ENCODE measurements at regions not wholly inside any gene's neighbourhood (a gene's known extent, or its start where the extent isn't known, plus 50 kb on each side); places are given as distances from the start of the nearest gene placed in this dataset.

- Mint-ChIP-seq H3K4me1 (ENCODE audit: low read depth) (peaks cover 10% of the 10 kb centered on the region), H3K36me3 (ENCODE audit: insufficient read depth) (peaks cover 1% of the 10 kb centered on the region), H3K9me3 (ENCODE audit: low read depth) (no peaks in the 10 kb centered on the region), H3K27ac (no peak overlapping the region), H3K4me3 (ENCODE audit: low read depth) (no peak overlapping the region), H3K27me3 (peaks cover 6% of the 10 kb centered on the region)
- DNase-seq (ENCODE audit: low spot score, unreplicated experiment): no peak
- TF ChIP-seq CTCF (IDR thresholded peaks at IDR 0.05; ENCODE audit: unreplicated experiment): no peak
Observed at GRCh38 chr12:124175704-124176103, 119.2 kb upstream of the RFLNA start.

GRCh38 chr12:124177276-124177950 is 117.5 kb upstream of the RFLNA start:
- peaks cover 1% of the 10 kb centered on the region for H3K36me3 Mint-ChIP-seq (ENCODE audit: insufficient read depth)
- no peak overlapping the region for H3K27ac Mint-ChIP-seq

GRCh38 chr12:124177951-124178316 is 117.0 kb upstream of the RFLNA start:
- Mint-ChIP-seq H3K9me3 (ENCODE audit: low read depth) (no peaks in the 10 kb centered on the region), H3K27ac (no peak overlapping the region), H3K4me3 (ENCODE audit: low read depth) (no peak overlapping the region), H3K4me1 (ENCODE audit: low read depth) (peaks cover 14% of the 10 kb centered on the region), H3K36me3 (ENCODE audit: insufficient read depth) (peaks cover 1% of the 10 kb centered on the region), H3K27me3 (peaks cover 6% of the 10 kb centered on the region)
- TF ChIP-seq CTCF (IDR thresholded peaks at IDR 0.05; ENCODE audit: unreplicated experiment): no peak
- DNase-seq (ENCODE audit: low spot score, unreplicated experiment): no peak

More at GRCh38 chr12:124177276-124177950, 117.5 kb upstream of the RFLNA start:
- H3K4me3 Mint-ChIP-seq (ENCODE audit: low read depth): no peak overlapping the region
- no peaks in the 10 kb centered on the region for H3K9me3 Mint-ChIP-seq (ENCODE audit: low read depth)
- TF ChIP-seq CTCF (IDR thresholded peaks at IDR 0.05; ENCODE audit: unreplicated experiment): no peak
- peaks cover 10% of the 10 kb centered on the region for H3K4me1 Mint-ChIP-seq (ENCODE audit: low read depth)
- DNase-seq (ENCODE audit: low spot score, unreplicated experiment): no peak
- peaks cover 6% of the 10 kb centered on the region for H3K27me3 Mint-ChIP-seq

GRCh38 chr12:124179936-124180607 is 114.8 kb upstream of the RFLNA start:
- H3K4me3 Mint-ChIP-seq (ENCODE audit: low read depth): no peak overlapping the region
- peaks cover 1% of the 10 kb centered on the region for H3K36me3 Mint-ChIP-seq (ENCODE audit: insufficient read depth)
- no peak for TF ChIP-seq CTCF (IDR thresholded peaks at IDR 0.05; ENCODE audit: unreplicated experiment)
- H3K9me3 Mint-ChIP-seq (ENCODE audit: low read depth): peaks cover 3% of the 10 kb centered on the region
- H3K27me3 Mint-ChIP-seq: peaks cover 3% of the 10 kb centered on the region
- H3K27ac Mint-ChIP-seq: no peak overlapping the region
- peaks cover 23% of the 10 kb centered on the region for H3K4me1 Mint-ChIP-seq (ENCODE audit: low read depth)
- no peak for DNase-seq (ENCODE audit: low spot score, unreplicated experiment)

DNA sequence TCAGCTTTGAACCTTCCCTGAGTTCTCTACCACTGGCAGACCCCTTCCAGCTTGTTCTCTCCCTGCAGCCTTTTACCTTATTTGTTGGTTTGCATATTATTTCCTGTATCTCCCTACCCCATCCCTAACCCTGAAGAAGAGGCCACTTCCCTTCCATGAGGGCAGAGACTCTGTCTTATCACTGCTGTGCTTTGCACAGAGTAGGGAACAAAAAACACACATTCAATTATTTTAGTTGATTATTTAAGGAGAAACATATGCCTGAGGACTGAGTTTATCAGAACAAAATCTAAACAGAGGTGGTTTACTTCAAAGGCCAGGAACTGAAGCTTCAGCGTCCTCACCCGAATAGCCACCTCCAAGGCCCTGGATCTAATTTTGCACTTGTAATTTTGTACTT is 111.7 kb upstream of the RFLNA start:
- peaks cover 34% of the 10 kb centered on the region for H3K4me1 Mint-ChIP-seq (ENCODE audit: low read depth)
- H3K36me3 Mint-ChIP-seq (ENCODE audit: insufficient read depth): peaks cover 1% of the 10 kb centered on the region
- peaks cover 2% of the 10 kb centered on the region for H3K27me3 Mint-ChIP-seq
- peak overlapping the region; percentile 77 for H3K27ac Mint-ChIP-seq
- H3K4me3 Mint-ChIP-seq (ENCODE audit: low read depth): no peak overlapping the region
- TF ChIP-seq CTCF (IDR thresholded peaks at IDR 0.05; ENCODE audit: unreplicated experiment): no peak
- peaks cover 3% of the 10 kb centered on the region for H3K9me3 Mint-ChIP-seq (ENCODE audit: low read depth)
- no peak for DNase-seq (ENCODE audit: low spot score, unreplicated experiment)

Measured in progenitor cell of endocrine pancreas (in vitro differentiated cells).